WTC11 (cell line): ENCODE measurements at regions not wholly inside any gene's neighbourhood (a gene's known extent, or its start where the extent isn't known, plus 50 kb on each side); places are given as distances from the start of the nearest gene placed in this dataset.

Experiments
- ATAC-seq: fragments of 200-7000 bp; cut with Tn5 transposase; 2 replicates; pipeline ENCODE4 v1.10.0; 2021; ENCODE audit warnings: mild to moderate bottlenecking, moderate library complexity
- CTCF ChIA-PET: fragments of 300-600 bp; sonication (Branson Sonifier 250); formaldehyde crosslinking; loops from one replicate; lab custom pipeline; 2021; ENCODE audit warnings: antibody characterized with exemption; lab: Charles Lee
- POLR2A ChIA-PET: fragments of 350-600 bp; sonication (Branson Sonifier 250); formaldehyde crosslinking; loops from one replicate; lab custom pipeline; 2021; ENCODE audit warnings: antibody characterized with exemption; lab: Charles Lee
- DNase-seq: peaks from one replicate; pipeline ENCODE4 v3.0.0; 2021; ENCODE audit warnings: low spot score
- H3K27ac Mint-ChIP-seq: 2 replicates; pipeline ENCODE4 v1.8.0; 2021; ENCODE audit warnings: mixed read lengths
- H3K27me3 Mint-ChIP-seq: 2 replicates; pipeline ENCODE4 v1.8.0; 2021; ENCODE audit warnings: low read depth, mild to moderate bottlenecking, moderate library complexity, mixed read lengths
- H3K36me3 Mint-ChIP-seq: 2 replicates; pipeline ENCODE4 v1.8.0; 2021; ENCODE audit warnings: mixed read lengths
- H3K4me1 Mint-ChIP-seq: 2 replicates; pipeline ENCODE4 v1.8.0; 2022; ENCODE audit warnings: mixed read lengths
- H3K4me3 Mint-ChIP-seq: 2 replicates; pipeline ENCODE4 v1.8.0; 2021; ENCODE audit warnings: mild to moderate bottlenecking, moderate library complexity, mixed read lengths
- H3K9me3 Mint-ChIP-seq: 2 replicates; pipeline ENCODE4 v1.8.0; 2021; ENCODE audit warnings: mixed read lengths
- ATF1 ChIP-seq: sonication (generic); formaldehyde crosslinking; IDR thresholded peaks from 2 replicates; pipeline ENCODE4 v1.8.1; 2023; ENCODE audit warnings: mild to moderate bottlenecking, moderate library complexity, missing genetic modification reagents
- CREB1 ChIP-seq: sonication (generic); formaldehyde crosslinking; IDR thresholded peaks from 2 replicates; pipeline ENCODE4 v1.8.0; 2023; ENCODE audit warnings: mild to moderate bottlenecking, missing genetic modification reagents
- FOXP1 ChIP-seq: sonication (generic); formaldehyde crosslinking; IDR thresholded peaks from 2 replicates; pipeline ENCODE4 v1.8.0; 2022; ENCODE audit warnings: missing genetic modification reagents, mild to moderate bottlenecking, moderate library complexity, borderline replicate concordance
- IRF1 ChIP-seq: sonication (generic); formaldehyde crosslinking; IDR thresholded peaks from 2 replicates; pipeline ENCODE4 v1.8.0; 2023; ENCODE audit warnings: missing genetic modification reagents
- IRF2 ChIP-seq: sonication (generic); formaldehyde crosslinking; IDR thresholded peaks from 2 replicates; pipeline ENCODE4 v1.8.0; 2022; ENCODE audit warnings: low read depth, missing genetic modification reagents, borderline replicate concordance
- MXD4 ChIP-seq: fragments of 250-450 bp; sonication (Bioruptor Pico); IDR thresholded peaks from 2 replicates; pipeline ENCODE4 v1.8.0; 2021; ENCODE audit warnings: mild to moderate bottlenecking, moderate library complexity, borderline replicate concordance
- RELA ChIP-seq: sonication (generic); formaldehyde crosslinking; IDR thresholded peaks from 2 replicates; pipeline ENCODE4 v1.8.1; 2022; ENCODE audit warnings: missing genetic modification reagents, mild to moderate bottlenecking, borderline replicate concordance
- ZMAT4 ChIP-seq: fragments of 250-450 bp; sonication (Bioruptor Pico); IDR thresholded peaks from 2 replicates; pipeline ENCODE4 v1.9.0; 2021; ENCODE audit warnings: mild to moderate bottlenecking
- ZNF263 ChIP-seq: sonication (generic); formaldehyde crosslinking; IDR thresholded peaks from 2 replicates; pipeline ENCODE4 v1.8.1; 2022; ENCODE audit warnings: low read depth, mild to moderate bottlenecking, moderate library complexity, missing genetic modification reagents
- ZNF281 ChIP-seq: sonication (generic); formaldehyde crosslinking; IDR thresholded peaks from 2 replicates; pipeline ENCODE4 v1.8.0; 2023; ENCODE audit warnings: mild to moderate bottlenecking, missing genetic modification reagents
- ZNF425 ChIP-seq: fragments of 250-450 bp; sonication (Bioruptor Pico); conservative IDR thresholded peaks from 2 replicates; pipeline ENCODE4 v1.9.0; 2021; ENCODE audit warnings: mild to moderate bottlenecking
- TF ChIP-seq, protein P1 (sequence below): sonication (generic); formaldehyde crosslinking; IDR thresholded peaks from 2 replicates; pipeline ENCODE4 v1.8.1; 2023; ENCODE audit warnings: mild to moderate bottlenecking, missing genetic modification reagents, moderate library complexity
- TF ChIP-seq, protein P2 (sequence below): sonication (generic); formaldehyde crosslinking; IDR thresholded peaks from 2 replicates; pipeline ENCODE4 v1.8.1; 2022; ENCODE audit warnings: low read depth, mild to moderate bottlenecking, moderate library complexity, missing genetic modification reagents, borderline replicate concordance
- TF ChIP-seq, protein P3 (sequence below): fragments of 250-450 bp; sonication (Bioruptor Pico); IDR thresholded peaks from 2 replicates; pipeline ENCODE4 v1.8.0; 2021; ENCODE audit warnings: mild to moderate bottlenecking

GRCh38 chr13:21814604-21815003 lies 143.7 kb downstream of the FGF9 start:
- no peak for TF ChIP-seq FOXP1 (CRISPR knock-in tag)
- TF ChIP-seq CREB1 (CRISPR knock-in tag): no peak
- no peak for TF ChIP-seq RELA
- TF ChIP-seq, protein P1, sequence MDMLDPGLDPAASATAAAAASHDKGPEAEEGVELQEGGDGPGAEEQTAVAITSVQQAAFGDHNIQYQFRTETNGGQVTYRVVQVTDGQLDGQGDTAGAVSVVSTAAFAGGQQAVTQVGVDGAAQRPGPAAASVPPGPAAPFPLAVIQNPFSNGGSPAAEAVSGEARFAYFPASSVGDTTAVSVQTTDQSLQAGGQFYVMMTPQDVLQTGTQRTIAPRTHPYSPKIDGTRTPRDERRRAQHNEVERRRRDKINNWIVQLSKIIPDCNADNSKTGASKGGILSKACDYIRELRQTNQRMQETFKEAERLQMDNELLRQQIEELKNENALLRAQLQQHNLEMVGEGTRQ: no peak
- TF ChIP-seq MXD4 (CRISPR knock-in tag): no peak
- TF ChIP-seq, protein P2, sequence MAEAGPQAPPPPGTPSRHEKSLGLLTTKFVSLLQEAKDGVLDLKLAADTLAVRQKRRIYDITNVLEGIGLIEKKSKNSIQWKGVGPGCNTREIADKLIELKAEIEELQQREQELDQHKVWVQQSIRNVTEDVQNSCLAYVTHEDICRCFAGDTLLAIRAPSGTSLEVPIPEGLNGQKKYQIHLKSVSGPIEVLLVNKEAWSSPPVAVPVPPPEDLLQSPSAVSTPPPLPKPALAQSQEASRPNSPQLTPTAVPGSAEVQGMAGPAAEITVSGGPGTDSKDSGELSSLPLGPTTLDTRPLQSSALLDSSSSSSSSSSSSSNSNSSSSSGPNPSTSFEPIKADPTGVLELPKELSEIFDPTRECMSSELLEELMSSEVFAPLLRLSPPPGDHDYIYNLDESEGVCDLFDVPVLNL (CRISPR knock-in tag): no peak
- TF ChIP-seq ATF1: no peak
- no peak for TF ChIP-seq IRF1
- no peak for TF ChIP-seq ZNF281 (CRISPR knock-in tag)
- TF ChIP-seq ZNF425 (CRISPR knock-in tag): no peak
- TF ChIP-seq, protein P3, sequence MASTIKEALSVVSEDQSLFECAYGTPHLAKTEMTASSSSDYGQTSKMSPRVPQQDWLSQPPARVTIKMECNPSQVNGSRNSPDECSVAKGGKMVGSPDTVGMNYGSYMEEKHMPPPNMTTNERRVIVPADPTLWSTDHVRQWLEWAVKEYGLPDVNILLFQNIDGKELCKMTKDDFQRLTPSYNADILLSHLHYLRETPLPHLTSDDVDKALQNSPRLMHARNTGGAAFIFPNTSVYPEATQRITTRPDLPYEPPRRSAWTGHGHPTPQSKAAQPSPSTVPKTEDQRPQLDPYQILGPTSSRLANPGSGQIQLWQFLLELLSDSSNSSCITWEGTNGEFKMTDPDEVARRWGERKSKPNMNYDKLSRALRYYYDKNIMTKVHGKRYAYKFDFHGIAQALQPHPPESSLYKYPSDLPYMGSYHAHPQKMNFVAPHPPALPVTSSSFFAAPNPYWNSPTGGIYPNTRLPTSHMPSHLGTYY (CRISPR knock-in tag): no peak
- Mint-ChIP-seq H3K4me3 (no peak overlapping the region), H3K9me3 (peaks cover 18% of the 10 kb centered on the region), H3K27ac (no peak overlapping the region), H3K36me3 (peaks cover 16% of the 10 kb centered on the region), H3K27me3 (no peaks in the 10 kb centered on the region), H3K4me1 (peaks cover 5% of the 10 kb centered on the region; the same call in 1 of the 2 replicates)
- no peak for DNase-seq
- ChIA-PET POLR2A (no interaction called here), CTCF (no interaction called here)
- ATAC-seq: no peak

DNA sequence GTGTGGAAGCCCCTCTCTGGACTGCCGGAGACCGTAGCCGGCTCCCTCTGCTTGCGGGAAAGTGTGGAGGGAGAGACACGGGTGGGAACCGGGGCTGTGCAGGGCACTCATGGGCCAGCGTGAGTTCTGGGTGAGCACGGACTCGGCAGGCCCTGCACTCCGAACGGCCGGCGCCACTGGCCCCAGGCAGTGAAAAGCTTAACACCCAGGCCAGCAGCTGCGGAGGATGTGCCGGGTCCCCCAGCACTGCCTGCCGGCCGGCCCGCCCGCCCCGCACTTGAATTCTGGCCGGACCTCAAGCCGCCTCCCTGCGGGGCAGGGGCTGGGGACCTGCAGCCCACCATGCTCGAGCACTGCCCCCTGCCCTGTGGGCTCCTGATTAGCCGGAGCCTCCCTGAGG lies 147.0 kb downstream of the FGF9 start:
- CTCF ChIA-PET: no interaction called here
- TF ChIP-seq ZNF425 (CRISPR knock-in tag): no peak
- no peak for TF ChIP-seq ZMAT4 (CRISPR knock-in tag)
- TF ChIP-seq ZNF263 (CRISPR knock-in tag): no peak
- TF ChIP-seq IRF2 (CRISPR knock-in tag): no peak
- ATAC-seq (no peak), DNase-seq (no peak)
- Mint-ChIP-seq H3K36me3 (peaks cover 16% of the 10 kb centered on the region), H3K9me3 (peaks cover 18% of the 10 kb centered on the region), H3K4me1 (peaks cover 8% of the 10 kb centered on the region), H3K27me3 (no peaks in the 10 kb centered on the region), H3K27ac (no peak overlapping the region), H3K4me3 (no peak overlapping the region)
- POLR2A ChIA-PET: interaction anchor here (0.6 kb wide), 2 partner anchors 155 to 534 kb away, joined by 3 to 5 read pairs; no protein-coding TSS in a partner anchor
